ENCODE measurements at regions not wholly inside any gene's neighbourhood (a gene's known extent, or its start where the extent isn't known, plus 50 kb on each side); places are given as distances from the start of the nearest gene placed in this dataset.

DNA sequence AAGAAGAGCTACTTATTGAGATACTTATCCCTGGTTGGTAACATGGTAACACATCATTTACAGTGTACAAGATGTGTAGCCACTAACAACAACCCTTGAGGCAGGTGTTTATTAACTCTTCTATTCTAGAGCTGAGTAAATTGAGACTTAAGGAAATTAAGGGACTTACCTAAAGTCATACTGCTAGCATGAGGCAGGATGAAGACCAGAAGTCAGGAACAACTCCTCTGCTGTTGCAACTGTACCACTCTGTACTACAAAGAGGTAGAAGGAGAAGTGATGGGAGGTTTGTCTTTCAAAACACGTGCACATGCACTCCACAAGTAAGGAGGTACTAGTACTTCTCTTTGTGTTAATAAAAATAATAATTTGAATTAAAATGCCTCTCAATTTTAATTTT lies 79.9 kb downstream of the LLPH start:
- Mint-ChIP-seq H3K27ac (no peak overlapping the region), H3K4me3 (no peak overlapping the region), H3K4me1 (no peaks in the 10 kb centered on the region), H3K36me3 (no peaks in the 10 kb centered on the region), H3K9me3 (no peaks in the 10 kb centered on the region), H3K27me3 (ENCODE audit: low read depth in 3 of 3) (peaks cover 2 to 9% (median 5%) of the 10 kb centered on the region in 3 donors)
- no peak for DNase-seq

DNA sequence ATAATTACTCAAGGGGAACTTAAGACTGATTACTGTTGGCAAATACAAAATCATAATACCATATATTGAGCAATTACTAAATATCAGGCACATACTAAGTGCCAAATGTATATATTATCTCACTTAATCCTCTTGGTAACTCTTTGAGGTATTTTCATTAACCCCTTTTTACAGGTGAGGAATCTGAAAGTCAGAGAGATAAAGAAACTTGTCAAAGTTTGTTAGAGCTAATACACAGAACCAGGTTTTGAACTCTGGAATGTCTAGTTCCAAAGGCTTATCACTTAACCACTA lies 80.3 kb downstream of the LLPH start:
- Mint-ChIP-seq H3K36me3 (no peaks in the 10 kb centered on the region), H3K27ac (no peak overlapping the region), H3K4me3 (no peak overlapping the region), H3K27me3 (ENCODE audit: low read depth in 3 of 3) (peaks cover 2 to 9% (median 5%) of the 10 kb centered on the region in 3 donors), H3K4me1 (no peaks in the 10 kb centered on the region), H3K9me3 (no peaks in the 10 kb centered on the region)
- DNase-seq = no peak

DNA sequence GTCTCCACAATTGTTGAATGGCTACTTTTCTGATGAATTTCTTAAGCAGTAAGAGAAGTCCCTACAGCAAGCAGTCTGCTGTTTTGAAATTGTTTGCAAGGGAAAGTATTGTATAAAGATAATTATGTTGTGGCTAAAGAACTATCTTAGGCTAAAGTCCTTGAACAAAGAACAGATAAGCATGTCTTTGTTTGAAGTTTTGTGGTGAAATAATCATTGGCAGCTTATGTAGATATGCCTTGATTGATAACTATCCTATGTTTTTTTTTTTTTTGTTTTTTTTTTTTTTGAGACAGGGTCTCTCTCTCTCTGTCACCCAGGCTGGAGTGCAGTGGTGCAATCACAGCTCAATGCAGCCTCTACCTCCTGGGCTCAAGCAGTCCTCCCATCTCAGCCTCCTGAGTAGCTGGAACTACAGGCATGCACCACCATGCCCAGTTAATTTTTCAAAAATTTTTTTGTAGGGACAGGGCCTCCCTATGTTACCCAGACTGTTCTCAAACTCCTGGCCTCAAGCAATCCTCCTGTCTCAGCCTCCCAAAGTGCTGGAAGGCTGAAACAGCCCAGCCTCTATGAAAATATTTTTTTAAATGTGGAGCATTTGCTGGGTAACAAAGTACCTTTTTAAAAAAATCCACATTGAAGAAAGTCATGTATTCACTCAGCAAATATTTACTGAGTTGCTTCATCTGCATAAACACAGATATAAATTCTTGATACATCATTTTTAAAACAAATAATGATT lies 80.8 kb downstream of the LLPH start:
- Mint-ChIP-seq H3K27me3 (ENCODE audit: low read depth in 3 of 3) (peaks cover 2 to 9% (median 5%) of the 10 kb centered on the region in 3 donors), H3K36me3 (no peaks in the 10 kb centered on the region), H3K4me1 (no peaks in the 10 kb centered on the region), H3K4me3 (no peak overlapping the region), H3K27ac (no peak overlapping the region), H3K9me3 (no peaks in the 10 kb centered on the region)
- DNase-seq = no peak

DNA sequence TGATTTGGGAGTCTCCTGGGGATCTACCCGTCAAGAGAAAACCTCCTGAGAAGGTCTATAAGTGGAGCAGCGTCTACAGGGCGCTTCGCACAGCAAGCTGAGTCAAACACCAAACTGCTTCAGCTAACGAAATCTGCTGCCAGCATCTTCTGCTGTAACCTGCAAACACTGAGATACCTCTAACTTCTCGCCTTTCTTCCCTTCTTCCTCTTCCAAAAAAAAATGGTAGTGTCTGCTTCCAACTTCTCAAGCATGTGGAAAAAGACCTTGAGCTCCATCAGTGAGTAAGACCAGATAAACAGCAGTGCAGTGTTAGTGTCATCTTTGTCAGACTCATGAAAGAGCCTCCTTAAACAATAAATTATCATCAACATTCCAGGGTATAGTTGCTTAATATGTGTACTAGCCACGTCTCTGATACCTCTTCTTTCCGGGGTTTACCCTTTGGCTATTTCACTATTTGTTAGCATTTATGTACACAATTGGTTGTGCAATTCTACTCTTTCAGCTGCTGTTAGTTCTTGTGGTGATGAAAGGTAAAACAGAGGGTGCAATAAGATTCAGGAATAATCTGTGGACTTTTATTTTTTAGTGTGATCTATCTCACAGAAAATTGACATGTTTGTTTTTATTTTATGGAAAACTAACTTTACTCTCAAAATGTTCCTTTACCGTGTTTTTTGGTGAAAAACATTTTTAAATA lies 81.6 kb downstream of the LLPH start:
- Mint-ChIP-seq H3K36me3 (no peaks in the 10 kb centered on the region), H3K9me3 (no peaks in the 10 kb centered on the region), H3K4me3 (no peak overlapping the region), H3K4me1 (no peaks in the 10 kb centered on the region), H3K27ac (no peak overlapping the region), H3K27me3 (ENCODE audit: low read depth in 3 of 3) (peaks cover 2 to 9% (median 5%) of the 10 kb centered on the region in 3 donors)
- DNase-seq = no peak

DNA sequence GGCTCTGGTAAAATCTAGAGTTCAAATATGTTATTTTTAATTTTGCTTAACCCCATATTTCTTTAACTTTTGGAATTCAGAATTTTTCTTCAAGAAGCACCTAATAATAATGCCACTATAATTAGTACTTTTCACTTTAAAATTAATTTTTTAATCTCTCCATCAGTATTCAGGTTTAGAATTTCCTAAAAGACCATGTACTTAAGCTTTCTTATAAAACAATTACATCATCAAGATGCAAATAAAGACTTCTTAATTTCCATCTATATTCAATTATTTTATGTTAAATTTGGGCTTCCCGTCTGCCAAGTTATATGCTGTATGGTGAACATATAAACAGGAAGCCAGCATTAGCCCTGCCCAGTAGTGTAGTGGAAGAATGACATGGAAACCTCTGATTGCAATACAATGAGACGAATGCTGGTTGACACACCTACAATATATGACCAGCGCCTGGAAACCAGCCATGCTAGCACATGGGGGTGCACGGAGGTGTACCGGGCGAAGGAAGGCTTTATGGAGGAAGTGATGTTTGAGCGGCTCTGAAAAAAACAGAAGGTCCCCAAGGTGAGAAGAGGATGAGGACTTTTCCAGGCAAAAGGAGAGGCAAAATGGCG lies 82.2 kb downstream of the LLPH start:
- H3K36me3 Mint-ChIP-seq = no peaks in the 10 kb centered on the region
- H3K27ac Mint-ChIP-seq = no peak overlapping the region
- H3K9me3 Mint-ChIP-seq = no peaks in the 10 kb centered on the region
- H3K4me3 Mint-ChIP-seq = no peak overlapping the region
- DNase-seq = no peak
- no peaks in the 10 kb centered on the region for H3K4me1 Mint-ChIP-seq
- H3K27me3 Mint-ChIP-seq (ENCODE audit: low read depth in 3 of 3) = peaks cover 2 to 9% (median 5%) of the 10 kb centered on the region in 3 donors

DNA sequence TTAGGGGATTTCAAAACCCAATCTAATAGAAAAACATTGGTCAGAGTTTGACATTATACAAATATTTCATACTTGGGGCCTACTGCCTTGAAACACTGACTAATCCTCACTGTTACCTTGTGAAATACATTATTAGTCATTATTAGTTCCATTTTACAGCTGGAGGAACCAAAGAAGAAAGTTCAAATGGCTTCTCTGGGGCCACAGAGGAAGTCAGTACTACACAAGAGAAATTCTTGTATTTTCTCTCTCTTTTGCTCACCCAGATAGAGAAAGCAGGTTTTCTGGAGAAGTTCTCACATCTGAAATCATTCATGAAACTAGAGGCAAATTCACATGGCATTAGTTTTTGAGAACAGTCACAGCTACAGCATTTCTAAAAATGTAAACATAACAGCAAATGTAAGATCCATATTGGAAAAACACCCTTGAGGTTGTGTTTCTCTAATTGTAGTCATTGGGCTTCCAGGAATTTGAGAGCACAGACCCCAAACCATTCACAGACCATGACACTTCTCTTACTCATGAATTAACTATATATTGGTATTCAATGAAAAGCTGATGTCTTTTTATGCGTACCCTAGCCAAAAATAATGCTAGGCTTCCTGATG lies 83.0 kb downstream of the LLPH start:
- no peaks in the 10 kb centered on the region for H3K36me3 Mint-ChIP-seq
- no peaks in the 10 kb centered on the region for H3K4me1 Mint-ChIP-seq
- H3K4me3 Mint-ChIP-seq = no peak overlapping the region
- H3K27ac Mint-ChIP-seq = no peak overlapping the region
- peaks cover 2 to 9% (median 5%) of the 10 kb centered on the region in 3 donors for H3K27me3 Mint-ChIP-seq (ENCODE audit: low read depth in 3 of 3)
- no peak for DNase-seq
- H3K9me3 Mint-ChIP-seq = no peaks in the 10 kb centered on the region

DNA sequence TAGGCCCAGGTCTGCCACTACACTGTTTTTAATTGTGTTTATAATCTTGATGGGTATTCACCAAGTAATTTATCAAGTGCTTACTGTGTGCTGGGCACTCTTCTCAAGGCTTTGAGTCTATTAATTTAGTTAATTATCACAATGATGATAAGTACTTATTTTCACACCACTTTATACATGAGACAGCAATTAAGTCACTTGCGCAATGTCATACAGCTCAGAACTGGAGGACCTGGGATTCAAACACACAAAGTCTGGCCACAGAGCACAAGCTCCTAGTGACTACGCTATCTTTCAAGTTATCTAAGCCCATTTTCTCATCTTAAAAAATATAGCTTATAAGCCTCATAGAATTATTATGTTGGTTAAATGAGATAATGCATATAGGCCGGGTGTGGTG lies 85.0 kb downstream of the LLPH start:
- Mint-ChIP-seq H3K27ac (no peak overlapping the region), H3K27me3 (ENCODE audit: low read depth in 3 of 3) (peaks cover 2 to 3% (median 3%) of the 10 kb centered on the region in 3 donors), H3K4me3 (no peak overlapping the region), H3K9me3 (no peaks in the 10 kb centered on the region), H3K4me1 (no peaks in the 10 kb centered on the region), H3K36me3 (no peaks in the 10 kb centered on the region)
- no peak for DNase-seq

DNA sequence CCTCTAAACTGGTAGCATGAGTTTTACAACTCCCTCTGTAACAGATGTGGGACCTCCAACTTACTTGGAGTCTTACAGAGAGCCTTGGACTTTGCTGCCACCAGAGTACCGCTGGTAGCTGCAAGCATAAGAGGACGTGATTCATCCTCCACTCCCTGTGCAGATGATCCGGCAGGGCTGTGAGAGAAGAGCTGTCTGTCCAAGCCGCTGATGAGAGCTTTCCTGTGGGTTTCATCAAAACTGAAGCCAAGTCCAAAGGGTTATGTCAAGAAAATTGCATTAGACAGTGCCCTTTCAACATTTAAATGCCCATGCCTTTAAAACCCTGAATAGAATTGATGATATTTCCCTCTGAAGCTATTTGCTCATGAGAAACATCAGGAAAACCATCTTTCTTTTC lies 85.8 kb downstream of the LLPH start:
- Mint-ChIP-seq H3K4me1 (no peaks in the 10 kb centered on the region), H3K9me3 (no peaks in the 10 kb centered on the region), H3K27ac (no peak overlapping the region), H3K4me3 (no peak overlapping the region), H3K27me3 (ENCODE audit: low read depth in 3 of 3) (peaks cover 2 to 6% (median 3%) of the 10 kb centered on the region in 3 donors), H3K36me3 (no peaks in the 10 kb centered on the region)
- DNase-seq = no peak

DNA sequence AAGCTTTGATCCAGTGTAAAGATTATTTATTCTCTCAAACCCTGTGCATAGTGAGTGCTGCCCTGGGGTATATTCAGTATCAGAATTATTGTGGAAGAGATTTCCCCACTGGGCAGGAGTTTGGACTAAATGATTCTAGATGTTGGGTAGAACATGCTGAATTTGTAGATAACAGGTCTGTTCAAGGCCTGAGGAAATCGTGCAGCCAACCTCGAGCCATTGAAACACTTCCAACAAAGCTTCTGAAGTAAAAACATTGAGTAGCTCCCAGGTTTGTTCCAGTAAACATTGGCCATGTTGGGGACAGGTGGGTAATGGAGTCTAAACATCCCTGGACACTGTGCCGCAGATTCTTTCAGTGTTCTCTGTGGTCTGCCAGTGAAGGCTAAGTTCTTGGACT lies 87.5 kb downstream of the LLPH start:
- no peak overlapping the region for H3K27ac Mint-ChIP-seq
- DNase-seq = no peak
- peaks cover 0 to 4% (median 0%) of the 10 kb centered on the region in 3 donors for H3K27me3 Mint-ChIP-seq (ENCODE audit: low read depth in 3 of 3)
- no peaks in the 10 kb centered on the region for H3K36me3 Mint-ChIP-seq
- no peaks in the 10 kb centered on the region for H3K4me1 Mint-ChIP-seq
- no peaks in the 10 kb centered on the region for H3K9me3 Mint-ChIP-seq
- no peak overlapping the region for H3K4me3 Mint-ChIP-seq

DNA sequence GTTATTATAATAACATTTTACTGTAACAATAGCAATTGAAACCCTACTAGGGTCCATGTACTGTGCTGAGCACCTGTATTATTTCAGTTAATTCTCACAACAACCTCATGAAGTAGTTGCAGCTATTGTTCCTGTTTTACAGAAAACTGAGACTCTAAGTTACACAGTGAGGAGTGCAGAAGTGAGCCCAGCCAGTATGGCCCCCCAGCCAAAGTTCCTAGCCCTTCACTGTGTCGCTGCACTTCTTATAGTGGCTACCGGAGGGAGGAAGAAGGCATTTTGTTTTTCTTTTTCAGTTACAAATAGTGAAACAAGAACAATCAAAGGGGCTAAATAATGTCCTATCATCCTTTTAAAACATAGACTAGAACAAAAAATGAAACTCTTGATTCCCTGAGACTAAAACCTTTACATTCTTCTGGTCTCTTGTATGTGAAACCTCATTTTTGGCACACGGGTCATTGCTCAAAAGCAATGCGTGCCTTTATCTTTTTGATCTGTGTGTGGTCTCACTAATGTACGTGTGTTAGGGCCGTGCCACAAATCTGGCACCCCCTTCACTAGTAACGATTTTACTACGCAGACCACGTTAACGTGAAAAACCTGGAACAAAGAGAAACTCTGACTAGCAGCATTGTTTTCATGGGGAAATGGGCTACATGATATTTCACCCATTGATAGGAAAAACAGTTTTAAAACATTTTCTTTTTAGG lies 88.7 kb downstream of the LLPH start:
- DNase-seq = no peak
- Mint-ChIP-seq H3K4me3 (no peak overlapping the region), H3K36me3 (no peaks in the 10 kb centered on the region), H3K9me3 (no peaks in the 10 kb centered on the region), H3K4me1 (no peaks in the 10 kb centered on the region), H3K27ac (no peak overlapping the region), H3K27me3 (ENCODE audit: low read depth in 3 of 3) (peaks cover 0 to 5% (median 0%) of the 10 kb centered on the region in 3 donors)

DNA sequence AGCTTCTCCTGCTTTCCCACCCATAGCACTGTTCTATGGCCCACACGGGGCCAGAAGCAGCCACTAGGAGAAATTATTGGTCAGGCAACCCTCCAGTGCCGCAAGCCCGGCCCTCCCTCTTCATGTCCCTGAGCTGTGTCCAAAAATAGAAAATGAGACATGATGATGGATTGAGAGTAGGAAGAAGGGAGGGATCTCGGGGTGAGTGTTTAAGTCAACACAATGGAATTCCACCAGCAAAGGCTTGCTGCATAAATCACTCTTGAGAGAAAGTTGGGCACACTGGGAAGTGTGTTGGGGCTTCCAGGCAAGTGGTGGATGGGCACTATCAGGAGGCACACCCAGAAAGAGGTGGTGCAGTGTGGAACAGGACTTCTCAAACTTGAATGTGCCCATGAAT lies 94.2 kb downstream of the LLPH start:
- no peaks in the 10 kb centered on the region for H3K36me3 Mint-ChIP-seq
- no peak overlapping the region for H3K27ac Mint-ChIP-seq
- DNase-seq = no peak
- H3K4me3 Mint-ChIP-seq = no peak overlapping the region
- no peaks in the 10 kb centered on the region for H3K4me1 Mint-ChIP-seq
- H3K27me3 Mint-ChIP-seq (ENCODE audit: low read depth in 3 of 3) = peaks cover 0 to 9% (median 5%) of the 10 kb centered on the region in 3 donors
- H3K9me3 Mint-ChIP-seq = no peaks in the 10 kb centered on the region

DNA sequence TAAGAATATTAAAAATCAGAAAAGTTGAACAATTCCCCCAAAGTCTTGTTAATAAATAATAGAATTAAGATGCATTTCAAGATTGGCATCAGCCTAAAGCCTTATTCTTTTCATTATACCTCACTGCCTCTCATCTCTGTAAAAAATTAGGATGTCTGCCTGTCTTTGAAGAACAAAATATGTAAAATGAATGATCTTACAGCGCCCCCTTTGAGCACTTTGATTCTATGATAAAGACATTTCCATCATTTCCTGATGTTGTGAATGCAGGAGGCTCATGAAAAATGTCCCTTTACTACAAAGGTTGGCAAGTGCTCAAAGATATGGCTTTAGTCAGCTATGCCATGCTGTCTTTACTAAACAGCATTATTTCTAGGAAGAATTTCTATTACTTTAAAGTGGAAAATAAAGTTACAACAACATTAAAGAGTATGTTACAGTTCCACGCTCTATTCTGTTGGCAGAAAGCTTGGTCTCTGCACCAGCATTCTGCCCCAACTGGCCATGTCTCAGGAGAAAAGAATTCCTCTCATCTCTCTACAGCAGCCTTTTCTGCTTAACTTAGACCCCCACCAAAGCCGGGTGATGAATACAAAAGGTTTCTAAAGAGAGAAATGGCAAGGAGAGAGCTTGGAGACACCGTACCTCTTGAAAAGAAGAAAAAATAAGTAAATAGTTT lies 95.1 kb downstream of the LLPH start:
- Mint-ChIP-seq H3K36me3 (no peaks in the 10 kb centered on the region), H3K27ac (no peak overlapping the region), H3K9me3 (no peaks in the 10 kb centered on the region), H3K27me3 (ENCODE audit: low read depth in 3 of 3) (peaks cover 0 to 9% (median 5%) of the 10 kb centered on the region in 3 donors), H3K4me1 (no peaks in the 10 kb centered on the region), H3K4me3 (no peak overlapping the region)
- peak; percentile 18 to 25 (median 18) for DNase-seq

DNA sequence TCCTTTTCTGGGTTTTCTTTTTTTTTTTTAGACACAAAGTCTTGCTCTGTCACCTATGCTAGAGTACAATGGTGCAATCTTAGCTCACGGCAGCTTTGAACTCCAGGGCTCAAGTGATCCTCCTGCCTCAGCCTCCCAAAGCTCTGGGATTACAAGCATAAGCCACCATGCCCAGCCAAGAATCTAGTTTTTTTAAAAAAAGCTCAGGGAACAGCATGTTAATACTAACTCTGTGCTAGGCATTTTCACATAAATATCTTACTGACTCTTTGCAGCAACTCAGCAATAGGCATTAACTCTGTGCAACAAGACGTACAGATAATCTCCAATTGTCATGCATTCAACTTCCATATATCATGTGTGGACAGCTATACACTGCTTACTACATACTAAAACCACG lies 97.4 kb downstream of the LLPH start:
- H3K9me3 Mint-ChIP-seq = no peaks in the 10 kb centered on the region
- H3K27ac Mint-ChIP-seq = no peak overlapping the region
- no peaks in the 10 kb centered on the region for H3K36me3 Mint-ChIP-seq
- H3K4me1 Mint-ChIP-seq = no peaks in the 10 kb centered on the region
- H3K27me3 Mint-ChIP-seq (ENCODE audit: low read depth in 3 of 3) = peaks cover 0 to 6% (median 5%) of the 10 kb centered on the region in 3 donors
- H3K4me3 Mint-ChIP-seq = no peak overlapping the region
- no peak for DNase-seq
